ENCODE measurements at regions not wholly inside any gene's neighbourhood (a gene's known extent, or its start where the extent isn't known, plus 50 kb on each side); places are given as distances from the start of the nearest gene placed in this dataset.

- no peak for TF ChIP-seq CTCF (optimal IDR thresholded peaks at IDR 0.05 in 1 of 3, IDR thresholded peaks at IDR 0.05 in 1 of 3, conservative IDR thresholded peaks at IDR 0.05 in 1 of 3; ENCODE audit: extremely low read depth in 1 of 3, insufficient read depth in 2 of 3, low read length in 3 of 3)
- TF ChIP-seq EZH2 (IDR thresholded peaks at IDR 0.05; ENCODE audit: low read length): no peak
Observed at GRCh38 chr14:58752289-58752688, 114.5 kb downstream of the DACT1 start.

Data from keratinocyte (primary cell).